Epidermal melanocyte (primary cell): ENCODE measurements at regions not wholly inside any gene's neighbourhood (a gene's known extent, or its start where the extent isn't known, plus 50 kb on each side); places are given as distances from the start of the nearest gene placed in this dataset.
"Not testable (repeated sequence)": the region's sequence is repeated elsewhere in the genome, so short reads cannot be mapped to it uniquely, and the experiment has no call there.

ENCODE experiments used
- DNase-seq: peaks from one replicate; pipeline ENCODE4 v3.0.0; 2011; ENCODE audit warnings: low spot score; ENCODE audit not compliant: insufficient read length

- DNase-seq, result peak; percentile 76
These were observed 95.0 kb downstream of the SNX5 start for GRCh38 chr20:17873410-17874270.

- no peak for DNase-seq
These were observed 95.6 kb downstream of the SNX5 start for GRCh38 chr20:17872959-17873358.

DNA sequence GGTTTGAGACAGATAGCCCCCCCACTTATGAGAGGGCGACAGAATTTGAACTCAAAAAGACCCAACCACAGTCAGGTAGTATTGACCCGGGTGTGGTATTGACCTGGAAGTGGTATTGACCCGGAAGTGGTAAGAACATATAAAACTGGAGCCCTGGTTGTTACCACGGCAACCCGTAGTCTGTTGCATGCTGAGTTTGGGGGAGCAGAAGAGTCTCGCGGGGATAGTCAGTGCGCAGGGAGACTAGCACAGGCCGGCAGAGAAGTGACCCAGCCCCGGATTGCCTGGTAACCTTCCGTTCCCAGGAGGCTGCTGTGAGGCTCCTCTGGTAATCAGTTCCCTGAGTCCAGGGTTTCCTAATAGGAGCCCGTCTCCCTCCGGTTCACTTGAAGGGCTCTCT lies 96.2 kb downstream of the SNX5 start:
- DNase-seq, result no peak

- no peak for DNase-seq
These were observed 96.7 kb downstream of the SNX5 start for GRCh38 chr20:17871886-17872285.

GRCh38 chr20:17871181-17871580 lies 97.4 kb downstream of the SNX5 start:
- no peak for DNase-seq

GRCh38 chr20:17870086-17870740 lies 98.4 kb downstream of the SNX5 start:
- DNase-seq, result no peak

- no peak for DNase-seq
These were observed 99.1 kb downstream of the SNX5 start for GRCh38 chr20:17869295-17869994.

- no peak for DNase-seq
These were observed 99.8 kb downstream of the SNX5 start for GRCh38 chr20:17868700-17869231.

DNA sequence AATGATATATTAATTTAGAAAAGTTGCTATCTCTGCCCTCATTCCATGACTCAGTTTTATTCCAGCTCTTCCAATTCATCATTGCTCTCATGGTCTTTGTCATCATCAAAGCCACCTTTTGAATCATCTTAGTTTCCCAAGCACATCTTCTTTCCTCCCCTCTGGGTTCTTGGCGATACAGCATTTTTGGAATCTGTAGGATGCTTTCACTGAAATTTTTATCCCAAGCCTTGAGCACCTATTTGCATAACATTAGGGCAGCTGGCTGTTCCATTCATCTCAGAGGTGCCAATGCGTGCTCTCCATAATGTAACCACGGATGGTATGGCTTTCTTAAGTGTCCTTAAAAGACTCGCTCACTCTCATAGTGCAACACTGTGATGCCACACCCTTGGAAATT lies 100.4 kb downstream of the SNX5 start:
- DNase-seq, result no peak

- no peak for DNase-seq
These were observed 101.3 kb downstream of the SNX5 start for GRCh38 chr20:17867131-17867925.

DNA sequence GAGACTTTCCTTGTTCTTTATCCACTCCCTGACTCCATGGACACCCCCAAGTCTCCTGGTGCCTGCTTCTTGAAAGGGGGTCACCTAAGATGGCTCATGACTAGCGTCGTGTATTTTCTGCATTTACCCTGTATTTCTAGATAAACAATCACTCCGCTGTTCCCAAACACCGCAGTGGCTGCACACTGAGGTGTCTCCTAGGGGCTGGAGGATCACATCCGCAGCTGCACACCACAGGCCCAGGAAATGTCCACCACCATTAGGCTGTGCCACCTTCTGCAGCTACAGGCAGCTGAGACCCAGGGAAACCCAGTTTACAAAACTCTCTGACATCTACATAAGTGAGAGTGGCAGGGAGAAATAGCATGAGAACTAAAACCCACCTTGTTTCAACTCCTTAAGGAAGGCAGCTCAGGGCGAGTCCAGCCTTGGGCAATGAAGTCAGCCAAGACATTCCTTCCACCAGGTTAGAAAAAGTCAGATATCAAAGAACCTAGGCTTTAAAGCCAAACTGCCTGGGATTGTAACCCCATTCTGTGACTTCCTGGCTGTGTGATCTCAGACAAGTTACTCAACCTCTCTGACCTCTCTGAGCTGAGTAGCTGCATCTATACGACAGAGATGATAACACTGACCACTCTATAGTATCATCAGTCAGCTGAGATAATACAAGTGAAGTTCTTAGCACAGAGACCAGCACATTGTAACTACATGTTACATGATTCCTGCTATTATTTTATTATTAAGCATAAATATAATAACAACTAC lies 102.2 kb downstream of the SNX5 start:
- DNase-seq, result no peak

DNA sequence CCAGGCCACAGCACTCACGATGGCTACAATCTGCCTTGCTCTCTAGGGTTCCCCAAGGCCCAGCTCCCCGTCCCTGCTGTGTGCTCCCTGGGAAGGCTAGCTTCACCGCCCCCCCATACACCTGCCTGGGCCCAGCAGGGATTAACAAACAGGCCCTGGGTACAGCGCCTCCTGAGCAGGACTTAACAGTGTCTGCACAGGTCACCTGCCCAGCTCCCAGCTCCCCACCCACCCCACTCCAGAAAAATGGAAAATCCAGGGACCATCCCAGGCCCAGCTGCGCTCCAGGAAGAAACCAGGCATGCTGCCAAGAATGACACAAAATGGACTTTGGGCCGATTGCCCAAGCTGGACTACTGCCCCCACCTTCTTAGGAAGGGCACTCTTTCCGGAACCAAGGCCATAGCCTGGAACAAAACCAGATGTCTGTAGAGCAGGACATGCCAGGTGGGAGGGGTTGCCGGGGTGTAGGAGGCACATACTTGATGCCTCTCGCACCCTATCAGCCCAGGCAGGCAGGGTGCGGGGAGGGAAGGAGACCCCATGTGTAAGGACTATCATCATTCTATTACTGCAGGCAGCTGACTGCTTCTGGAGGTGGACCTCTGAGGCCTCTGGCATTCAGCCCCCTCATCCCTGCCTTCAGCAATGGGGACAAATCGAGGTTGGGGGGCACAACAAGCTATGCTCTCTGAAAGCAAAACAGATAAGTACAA lies 104.9 kb downstream of the SNX5 start:
- DNase-seq, result no peak

GRCh38 chr20:17863209-17863576 lies 105.4 kb downstream of the SNX5 start:
- DNase-seq, result no peak

DNA sequence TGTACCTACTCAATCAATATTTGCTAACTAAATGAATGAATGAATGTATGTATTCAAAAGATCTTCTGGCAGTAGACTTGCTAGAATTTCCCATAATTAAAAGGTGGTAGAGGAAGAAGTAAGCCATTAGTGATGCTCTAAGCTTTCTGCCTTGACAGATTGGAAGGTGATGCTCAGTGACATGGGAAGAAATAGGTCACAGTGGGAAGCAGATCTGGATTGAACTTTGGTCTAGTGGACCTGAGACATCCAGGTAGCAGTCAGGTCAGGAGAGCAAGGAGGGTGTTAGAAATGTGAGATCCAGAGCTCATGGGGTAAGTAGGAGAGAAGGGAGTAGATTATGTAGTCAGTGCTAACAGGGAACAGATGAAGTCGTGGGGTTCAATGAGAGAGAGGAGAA lies 106.4 kb downstream of the SNX5 start:
- DNase-seq, result no peak

DNA sequence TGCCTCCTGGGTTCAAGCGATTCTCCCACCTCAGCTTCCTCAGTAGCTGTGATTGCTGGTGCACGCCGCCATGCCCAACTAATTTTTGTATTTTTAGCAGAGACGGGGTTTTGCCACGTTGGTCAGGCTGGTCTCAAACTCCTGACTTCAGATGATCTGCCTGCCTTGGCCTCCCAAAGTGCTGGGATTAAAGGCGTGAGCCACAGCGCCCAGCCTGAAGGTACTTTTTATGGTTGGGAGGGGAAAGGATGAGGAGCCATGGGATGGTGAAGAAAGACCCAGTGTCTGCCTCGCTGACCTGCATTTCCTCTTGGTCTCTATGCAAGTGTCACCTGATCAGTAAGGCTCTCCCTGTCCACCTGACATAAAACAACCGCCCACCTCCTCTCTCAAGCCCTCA lies 107.0 kb downstream of the SNX5 start:
- DNase-seq, result not testable (repeated sequence)

GRCh38 chr20:17860301-17861197 lies 108.0 kb downstream of the SNX5 start:
- no peak for DNase-seq

- DNase-seq, result no peak
These were observed 108.9 kb downstream of the SNX5 start for GRCh38 chr20:17859616-17860232.

- no peak for DNase-seq
These were observed 109.5 kb downstream of the SNX5 start for GRCh38 chr20:17859002-17859615.
